NCI-H748 (cell line): ENCODE measurements at regions not wholly inside any gene's neighbourhood (a gene's known extent, or its start where the extent isn't known, plus 50 kb on each side); places are given as distances from the start of the nearest gene placed in this dataset.
"Not testable (repeated sequence)": the region's sequence is repeated elsewhere in the genome, so short reads cannot be mapped to it uniquely, and the experiment has no call there.

Experiments used
- DNase-seq: peaks from one replicate; lab custom pipeline; 2025; ENCODE audit not compliant: unreplicated experiment; lab: John Stamatoyannopoulos, UW

DNA sequence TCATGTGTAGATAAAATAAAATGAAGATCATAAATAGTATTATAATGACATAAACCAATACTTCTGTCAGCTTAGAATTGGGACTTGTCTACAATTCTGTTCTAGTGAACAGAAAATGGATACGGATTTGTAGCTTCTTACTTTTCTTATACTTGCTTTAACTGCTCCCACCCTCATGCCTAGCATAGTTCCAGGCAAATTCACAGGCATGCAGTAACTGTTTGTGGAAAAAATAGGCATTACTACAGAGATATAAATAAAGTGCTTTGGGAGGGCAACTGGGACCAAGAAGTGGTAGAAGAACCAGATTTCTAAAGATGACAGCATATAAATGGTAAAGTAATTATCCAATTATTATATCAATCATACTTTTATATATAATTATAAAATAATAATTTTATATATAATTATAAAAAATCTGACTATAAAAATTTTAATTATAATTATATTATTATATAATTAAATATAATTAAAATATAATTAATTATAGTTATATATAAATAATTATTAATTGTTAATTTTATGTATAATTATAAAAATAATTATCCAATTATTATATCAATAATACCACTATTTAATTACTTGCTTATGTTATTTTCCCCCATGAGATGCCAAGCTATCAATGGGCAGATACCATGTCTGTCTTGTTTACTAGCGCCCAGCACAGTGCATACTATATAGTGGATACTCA is 144.1 kb downstream of the NOC3L start:
- no peak for DNase-seq

DNA sequence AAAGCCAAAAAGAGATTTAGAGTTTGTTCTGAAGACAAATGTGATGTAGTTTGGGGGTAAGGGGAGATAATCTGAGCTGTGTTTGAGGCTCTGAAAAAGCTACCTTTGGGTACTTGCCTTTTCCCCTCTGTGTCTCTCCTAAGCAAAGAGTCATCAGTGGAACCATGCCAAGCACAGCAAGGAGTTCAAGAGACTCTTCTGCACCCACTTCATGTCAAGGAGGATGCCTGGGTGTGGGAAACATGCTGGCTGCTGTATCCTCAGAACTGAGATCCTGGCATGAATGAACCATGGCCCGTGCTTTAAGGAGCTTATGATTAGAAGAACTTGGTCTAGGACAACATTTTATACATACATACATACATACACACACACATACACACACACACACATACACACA is 142.9 kb downstream of the NOC3L start:
- DNase-seq = no peak

- no peak for DNase-seq
Observed at GRCh38 chr10:94220717-94221116, 142.0 kb downstream of the NOC3L start.

GRCh38 chr10:94223702-94224370 is 138.9 kb downstream of the NOC3L start:
- DNase-seq = no peak

- no peak for DNase-seq
Observed at GRCh38 chr10:94224656-94225055, 138.1 kb downstream of the NOC3L start.

DNA sequence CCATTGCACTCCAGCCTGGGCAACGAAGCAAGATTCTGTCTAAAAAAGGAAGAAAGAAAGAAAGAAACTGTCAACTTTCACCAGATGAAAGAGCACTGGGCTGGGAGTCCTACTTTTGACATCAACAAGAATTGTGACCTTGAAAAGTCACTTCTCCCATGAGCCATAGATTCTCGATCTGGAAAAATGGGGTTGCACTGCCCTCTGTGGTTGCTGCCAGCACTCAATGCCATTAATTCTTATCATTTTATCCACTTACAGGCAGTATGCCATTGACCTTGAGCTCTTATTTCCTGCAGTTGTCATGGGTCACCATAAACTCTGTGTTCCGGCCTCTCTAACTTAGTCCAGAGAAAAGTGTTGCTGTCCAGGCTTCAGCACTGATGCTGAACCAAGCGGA is 137.2 kb downstream of the NOC3L start:
- no peak for DNase-seq

DNA sequence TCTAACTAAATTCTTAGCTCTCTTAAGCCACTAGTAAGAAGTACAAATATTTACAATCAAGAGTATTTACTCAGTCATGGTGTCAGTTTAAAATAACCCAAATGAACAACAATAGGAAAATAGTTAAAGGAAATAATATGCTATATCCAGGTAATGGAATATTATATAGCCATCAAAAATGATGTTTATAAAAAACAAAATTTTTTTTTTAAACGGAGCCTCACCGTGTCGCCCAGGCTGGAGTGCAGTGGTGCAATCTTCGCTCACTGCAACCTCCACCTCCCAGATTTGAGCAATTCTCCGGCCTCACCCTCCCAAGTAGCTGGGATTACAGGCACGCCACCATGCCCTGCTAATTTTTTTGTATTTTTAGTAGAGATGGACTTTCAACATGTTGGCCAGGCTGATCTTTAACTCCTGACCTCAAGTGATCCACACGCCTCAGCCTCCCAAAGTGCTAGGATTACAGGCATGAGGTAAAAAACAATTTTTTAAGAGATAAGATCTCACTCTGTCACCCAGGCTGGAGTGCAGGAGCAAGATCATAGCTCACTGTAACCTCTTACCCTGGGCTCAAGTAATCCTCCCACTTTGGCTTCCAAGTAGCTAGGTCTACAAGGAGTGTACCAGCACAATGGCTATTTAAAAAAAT is 132.5 kb downstream of the NOC3L start:
- no peak for DNase-seq

DNA sequence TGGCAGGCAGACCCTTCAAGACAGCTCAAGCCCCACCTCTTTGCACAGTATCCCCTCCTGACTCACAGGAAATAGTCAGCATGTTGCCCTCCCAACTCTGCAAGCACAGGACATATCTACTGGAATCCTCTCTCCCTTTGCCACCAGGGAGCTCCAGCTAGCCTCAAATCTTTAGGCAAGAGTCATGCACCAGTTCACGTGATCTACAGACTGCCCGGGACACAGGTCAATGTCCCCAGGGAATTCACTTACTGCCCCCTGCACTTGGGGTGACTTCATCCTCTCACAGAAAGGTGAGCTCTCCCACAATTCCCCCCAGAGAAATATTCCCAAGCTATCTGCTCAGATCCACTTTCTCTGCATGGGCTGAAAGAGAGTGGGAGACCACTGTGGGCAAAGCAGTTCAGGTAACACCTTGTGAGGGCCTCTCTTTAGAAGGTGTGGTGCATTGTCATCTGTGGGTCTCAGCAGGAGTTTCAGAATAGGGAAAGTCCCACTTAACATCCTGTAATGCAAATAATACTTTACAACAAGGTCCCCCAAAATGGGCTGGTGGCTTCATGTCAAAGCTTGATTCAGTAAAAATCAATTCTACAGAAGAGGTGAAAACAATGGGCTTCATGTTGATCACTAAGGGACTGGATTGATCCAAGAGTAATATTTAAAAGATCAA is 129.9 kb downstream of the NOC3L start:
- no peak for DNase-seq

DNA sequence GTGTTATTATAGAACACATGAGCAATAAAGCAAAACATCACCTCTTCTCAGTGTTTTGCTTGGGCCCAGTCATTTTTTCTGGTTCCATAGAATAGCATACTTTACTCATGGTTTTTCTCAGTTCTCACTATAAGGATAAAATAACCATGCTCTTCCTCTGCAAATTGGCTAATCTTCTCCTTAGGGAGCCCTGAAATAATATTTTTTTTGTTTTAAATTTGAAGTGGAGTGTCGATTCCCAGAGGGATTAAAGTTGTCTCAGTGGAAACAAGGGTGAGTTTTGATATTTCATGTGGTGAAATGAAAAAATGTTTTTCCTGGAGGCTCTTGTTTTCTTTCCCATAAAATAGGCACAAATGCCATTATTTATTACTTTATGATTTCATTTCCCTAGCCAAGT is 127.3 kb downstream of the NOC3L start:
- no peak for DNase-seq

DNA sequence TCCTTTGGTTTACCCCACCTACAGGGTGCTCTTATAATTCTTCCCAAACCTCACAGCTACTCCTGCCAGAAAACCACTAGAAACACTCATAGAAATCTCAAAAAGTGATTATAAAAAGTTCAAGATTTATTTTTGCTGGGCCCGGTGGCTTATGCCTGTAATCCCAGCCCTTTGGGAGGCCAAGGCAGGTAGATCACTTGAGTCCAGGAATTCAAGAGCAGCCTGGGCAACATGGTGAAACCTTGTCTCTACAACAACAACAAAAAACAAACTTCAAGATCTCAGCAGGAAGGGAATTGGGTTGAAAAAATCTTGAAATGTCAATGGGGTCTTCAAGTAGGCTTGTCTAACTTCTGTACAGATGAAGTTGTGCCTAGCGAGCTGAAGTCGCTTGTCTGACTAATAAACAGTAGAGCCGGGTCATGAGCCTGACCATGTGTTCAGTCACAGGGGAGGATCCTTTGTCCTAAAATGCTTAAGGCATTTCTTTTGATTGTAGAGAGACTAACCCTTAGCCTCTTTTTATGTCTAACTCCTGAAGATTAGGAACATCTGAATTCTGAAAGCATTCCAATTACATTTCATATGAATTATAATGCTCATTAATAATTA is 124.6 kb downstream of the NOC3L start:
- DNase-seq = no peak

DNA sequence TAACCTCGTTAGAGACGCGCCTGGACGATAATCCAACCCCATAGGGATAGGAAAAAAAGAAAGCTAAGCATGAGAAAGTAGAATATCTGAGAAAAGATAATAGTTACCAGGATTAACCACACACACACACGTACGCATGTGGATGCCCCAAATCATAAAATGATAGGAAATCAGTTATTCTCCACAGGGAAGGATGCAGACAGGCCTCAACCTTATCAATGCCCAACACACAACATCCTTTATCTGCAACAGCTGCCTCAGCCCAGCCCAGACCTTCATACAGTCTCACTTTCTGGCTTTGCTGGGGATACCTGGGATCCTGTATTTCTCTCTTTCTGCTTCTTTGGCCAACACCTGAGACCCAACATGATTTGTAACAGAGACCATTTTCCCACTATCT is 123.0 kb downstream of the NOC3L start:
- DNase-seq = no peak

DNA sequence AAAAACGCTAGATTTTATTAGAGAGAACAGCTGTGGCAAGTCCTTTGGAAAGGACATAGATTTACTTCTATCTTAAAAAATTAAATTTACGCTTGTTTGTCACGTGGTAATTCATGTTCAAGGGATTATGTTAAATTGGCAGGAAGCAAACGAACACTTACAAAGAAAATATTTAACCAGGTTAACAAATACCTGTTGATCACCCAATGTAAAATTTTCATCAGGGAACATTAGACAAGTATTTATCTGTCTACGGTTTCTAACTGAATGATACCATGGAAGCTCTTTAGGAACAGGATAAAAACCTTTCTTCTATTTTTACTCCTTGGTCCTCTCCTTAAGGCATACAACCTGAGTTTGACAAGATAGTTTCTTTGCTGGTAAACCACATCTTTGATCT is 122.2 kb downstream of the NOC3L start:
- no peak for DNase-seq

DNA sequence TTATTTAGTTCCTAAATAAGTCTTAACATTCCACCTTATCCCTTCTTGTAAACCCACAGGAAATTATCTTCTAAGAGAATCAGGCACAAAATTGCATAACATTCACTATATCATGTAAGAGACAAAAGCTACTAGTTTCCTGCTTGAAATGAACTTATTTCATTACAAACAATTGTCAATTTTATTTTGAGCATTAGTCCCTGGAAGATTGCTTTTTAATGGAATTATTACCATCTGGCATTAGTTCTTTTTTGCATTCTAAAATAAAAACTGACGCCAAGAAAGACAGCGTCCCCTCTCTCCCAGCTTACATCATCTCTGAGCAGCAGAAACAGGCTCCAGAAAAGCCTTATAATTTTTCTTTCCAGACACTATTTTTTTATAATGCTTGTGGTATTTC is 121.8 kb downstream of the NOC3L start:
- DNase-seq = no peak

DNA sequence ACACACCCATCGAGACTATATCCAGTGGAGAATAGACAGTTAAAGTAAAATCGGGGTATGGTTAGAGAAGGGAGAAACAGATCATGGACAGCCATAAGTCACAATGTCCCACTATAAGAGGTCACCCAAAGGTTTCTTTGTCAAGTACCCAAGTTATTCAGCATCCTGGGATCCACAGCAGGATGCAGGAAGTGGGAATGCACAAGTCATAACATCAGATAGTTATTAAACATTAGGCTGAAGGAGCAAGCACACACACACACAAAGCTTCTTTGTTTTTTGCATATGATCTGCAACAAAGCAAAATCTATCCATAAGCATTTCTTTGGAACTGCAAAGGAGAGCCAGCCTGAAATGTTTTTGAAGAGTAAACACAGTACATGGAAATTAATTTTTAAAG is 111.6 kb downstream of the NOC3L start:
- DNase-seq = no peak

- no peak for DNase-seq
Observed at GRCh38 chr10:94251568-94251967, 111.2 kb downstream of the NOC3L start.

GRCh38 chr10:94257407-94257806 is 105.3 kb downstream of the NOC3L start:
- DNase-seq = not testable (repeated sequence)

DNA sequence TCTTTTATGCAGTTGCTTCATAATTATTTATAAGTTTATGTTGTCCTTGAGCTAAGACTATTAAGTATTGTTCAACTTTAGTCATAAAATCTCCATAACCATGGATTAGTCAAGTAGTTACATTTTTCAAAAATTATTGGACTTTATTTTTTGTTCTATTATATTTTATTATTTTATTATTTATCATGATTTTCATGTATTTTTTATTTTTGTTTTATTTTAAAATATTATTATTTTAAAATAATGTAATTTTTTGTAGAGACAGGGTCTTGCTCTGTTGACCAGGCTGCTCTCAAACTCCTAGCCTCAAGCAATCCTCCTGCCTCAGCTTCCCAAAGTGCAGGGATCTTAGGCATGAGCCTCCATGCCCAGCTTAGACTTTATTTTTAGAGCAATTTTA is 102.3 kb downstream of the NOC3L start:
- no peak for DNase-seq

DNA sequence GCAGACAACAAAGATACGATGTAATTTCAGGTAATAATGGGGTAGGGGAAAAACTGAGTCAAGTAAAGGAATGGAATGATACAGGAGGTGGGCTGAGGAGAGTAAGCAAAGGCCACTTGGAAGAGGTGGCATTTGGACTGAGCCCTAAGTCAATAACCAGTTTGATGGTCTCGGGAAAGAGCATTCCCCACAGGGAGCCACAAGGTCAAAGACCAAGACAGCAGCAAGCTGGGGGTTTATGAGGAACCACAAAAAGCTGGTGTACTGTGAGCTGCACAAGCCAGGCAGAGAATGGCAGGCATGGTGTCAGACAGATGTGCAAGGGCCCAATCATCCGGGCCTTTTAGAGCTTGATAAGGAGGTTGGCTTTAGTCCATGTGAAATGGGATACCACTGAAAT is 98.7 kb downstream of the NOC3L start:
- DNase-seq = no peak

DNA sequence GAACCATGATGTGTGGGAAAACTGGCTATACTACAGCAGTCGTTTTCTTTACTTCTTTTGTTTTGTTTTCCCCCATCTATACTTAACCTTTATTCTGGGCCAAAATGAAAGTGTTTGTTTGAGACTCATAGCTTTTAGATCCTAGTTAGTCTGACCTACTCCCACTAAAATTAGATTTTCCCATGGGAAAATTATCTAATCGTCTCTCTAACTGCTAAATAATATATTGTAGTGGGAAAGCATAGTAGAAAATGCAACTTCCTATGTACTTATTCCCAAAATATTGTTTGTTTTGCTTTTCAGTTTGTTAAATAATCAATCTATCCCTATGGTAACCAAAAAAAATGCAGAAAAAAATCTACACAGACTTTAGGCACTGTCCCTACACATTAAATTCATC is 96.6 kb downstream of the NOC3L start:
- no peak for DNase-seq

- no peak for DNase-seq
Observed at GRCh38 chr10:94268652-94269051, 94.1 kb downstream of the NOC3L start.

DNA sequence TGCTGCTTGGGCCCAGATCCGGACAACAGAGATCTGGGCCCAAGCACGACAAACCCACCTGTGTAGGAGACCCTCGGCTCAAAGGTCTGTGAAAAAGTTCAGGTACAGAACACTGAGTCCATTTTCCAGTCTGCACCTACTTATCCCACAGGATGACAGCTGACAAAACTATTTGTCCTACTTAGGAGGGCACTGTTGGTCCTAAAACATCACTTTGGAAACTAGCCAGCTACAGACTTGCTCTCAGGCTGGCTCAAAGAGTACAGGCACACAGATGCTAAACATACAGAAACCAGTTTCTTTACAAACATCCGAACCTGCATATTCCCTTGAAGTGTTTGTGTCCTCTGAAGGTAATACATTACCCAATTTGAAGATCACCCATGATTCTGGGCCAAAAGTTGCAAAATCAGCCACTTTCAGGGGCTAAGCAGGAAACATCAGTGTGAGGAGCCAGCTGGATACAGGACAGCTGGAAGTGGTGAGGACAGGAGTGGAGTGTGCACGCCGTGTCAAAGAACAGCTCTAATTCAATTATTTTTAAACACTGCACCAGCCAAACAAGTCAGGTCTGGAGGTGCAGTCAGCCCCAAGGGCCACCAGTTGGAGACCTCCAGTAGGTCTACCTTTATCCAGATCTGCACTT is 88.5 kb downstream of the NOC3L start:
- DNase-seq = no peak
